ENCODE measurements at regions not wholly inside any gene's neighbourhood (a gene's known extent, or its start where the extent isn't known, plus 50 kb on each side); places are given as distances from the start of the nearest gene placed in this dataset.
"Not testable (repeated sequence)": the region's sequence is repeated elsewhere in the genome, so short reads cannot be mapped to it uniquely, and the experiment has no call there.

GRCh38 chr1:228556634-228557430 is 69.7 kb downstream of the RNF187 start:
- TF ChIP-seq CTCF, POLR2A (IDR thresholded peaks at IDR 0.05): not testable (repeated sequence)

Data from breast epithelium (tissue), 3 donors.